ENCODE measurements at regions not wholly inside any gene's neighbourhood (a gene's known extent, or its start where the extent isn't known, plus 50 kb on each side); places are given as distances from the start of the nearest gene placed in this dataset.

DNA sequence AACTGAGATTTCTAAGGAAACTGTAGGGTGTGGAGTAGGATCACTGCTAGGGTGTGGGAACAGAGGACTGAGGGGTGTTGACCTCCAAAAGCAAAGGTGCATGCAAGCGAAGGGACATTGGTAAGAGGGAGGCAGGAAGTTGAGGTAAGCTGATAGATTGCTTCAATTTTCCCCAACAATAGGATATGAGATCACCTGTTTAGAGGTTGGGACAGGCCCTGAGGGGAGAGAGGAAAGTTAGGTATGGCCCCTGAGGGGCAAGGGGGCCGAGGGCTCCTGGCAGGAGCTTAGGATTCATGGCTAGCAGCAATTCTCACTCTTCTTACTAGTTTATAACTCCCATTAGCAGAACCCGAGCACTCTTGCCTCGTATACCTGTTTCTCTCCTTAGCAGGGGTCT lies 106.8 kb upstream of the RPS6KA2 start:
- TF ChIP-seq, protein P1, sequence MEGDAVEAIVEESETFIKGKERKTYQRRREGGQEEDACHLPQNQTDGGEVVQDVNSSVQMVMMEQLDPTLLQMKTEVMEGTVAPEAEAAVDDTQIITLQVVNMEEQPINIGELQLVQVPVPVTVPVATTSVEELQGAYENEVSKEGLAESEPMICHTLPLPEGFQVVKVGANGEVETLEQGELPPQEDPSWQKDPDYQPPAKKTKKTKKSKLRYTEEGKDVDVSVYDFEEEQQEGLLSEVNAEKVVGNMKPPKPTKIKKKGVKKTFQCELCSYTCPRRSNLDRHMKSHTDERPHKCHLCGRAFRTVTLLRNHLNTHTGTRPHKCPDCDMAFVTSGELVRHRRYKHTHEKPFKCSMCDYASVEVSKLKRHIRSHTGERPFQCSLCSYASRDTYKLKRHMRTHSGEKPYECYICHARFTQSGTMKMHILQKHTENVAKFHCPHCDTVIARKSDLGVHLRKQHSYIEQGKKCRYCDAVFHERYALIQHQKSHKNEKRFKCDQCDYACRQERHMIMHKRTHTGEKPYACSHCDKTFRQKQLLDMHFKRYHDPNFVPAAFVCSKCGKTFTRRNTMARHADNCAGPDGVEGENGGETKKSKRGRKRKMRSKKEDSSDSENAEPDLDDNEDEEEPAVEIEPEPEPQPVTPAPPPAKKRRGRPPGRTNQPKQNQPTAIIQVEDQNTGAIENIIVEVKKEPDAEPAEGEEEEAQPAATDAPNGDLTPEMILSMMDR (IDR thresholded peaks at IDR 0.05; ENCODE audit: control insufficient read depth, extremely low read depth, insufficient read depth) = no peak
- DNase-seq (ENCODE audit: low read depth) = no peak
- no peak overlapping the region for H3K4me3 ChIP-seq (ENCODE audit: low read depth, low read length)

DNA sequence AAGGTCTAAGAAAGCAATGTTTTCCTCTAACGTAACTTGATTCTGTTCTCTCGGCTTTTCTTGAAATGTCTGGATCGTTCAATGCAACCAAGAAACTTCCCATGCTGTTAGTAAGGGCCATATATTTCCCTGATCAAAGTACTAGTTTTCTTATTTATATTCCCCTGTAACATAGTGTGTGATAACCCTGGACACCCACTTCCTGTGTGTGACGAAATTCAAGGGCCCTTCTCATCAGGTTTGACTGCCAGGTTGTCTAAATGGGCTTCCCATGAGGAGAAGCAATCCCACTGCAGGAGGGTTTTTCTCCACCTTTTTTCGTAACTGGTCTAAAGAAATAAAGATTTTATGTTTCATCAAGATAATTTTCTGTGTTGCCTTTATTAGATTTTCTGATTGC lies 102.6 kb upstream of the RPS6KA2 start:
- TF ChIP-seq, protein P1 (IDR thresholded peaks at IDR 0.05; ENCODE audit: control insufficient read depth, extremely low read depth, insufficient read depth) = no peak
- DNase-seq (ENCODE audit: low read depth) = no peak
- no peak overlapping the region for H3K4me3 ChIP-seq (ENCODE audit: low read depth, low read length)

DNA sequence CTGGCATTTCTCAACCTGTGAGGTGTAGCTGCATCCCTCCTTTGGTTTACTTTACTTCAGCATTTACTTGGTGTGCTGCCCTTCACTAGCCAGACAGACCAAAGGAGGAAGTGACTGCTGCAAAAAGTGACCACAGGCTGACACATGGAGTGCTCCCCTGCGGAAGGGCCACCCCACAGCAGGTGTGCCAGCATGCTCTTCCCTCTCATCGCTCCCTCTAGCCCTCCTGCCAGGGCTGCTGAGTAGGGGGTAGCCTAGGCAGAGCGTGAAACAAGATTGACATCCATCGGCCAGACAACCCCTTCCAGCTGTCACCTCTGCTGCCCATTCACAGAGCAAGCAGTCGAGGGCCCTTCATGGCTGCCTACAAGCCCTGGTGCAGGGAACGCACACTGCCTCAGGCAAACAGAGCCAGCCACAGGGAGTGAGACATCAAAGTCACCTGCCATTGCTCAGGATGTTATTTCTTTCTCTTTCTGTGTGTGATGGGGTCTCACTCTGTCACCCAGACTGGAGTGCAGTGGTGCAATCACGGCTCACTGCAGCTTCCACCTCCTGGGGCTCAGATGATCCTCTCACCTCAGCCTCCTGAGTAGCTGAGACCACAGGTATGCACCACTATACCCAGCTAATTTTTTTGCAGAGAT lies 102.0 kb upstream of the RPS6KA2 start:
- no peak overlapping the region for H3K4me3 ChIP-seq (ENCODE audit: low read depth, low read length)
- TF ChIP-seq, protein P1 (IDR thresholded peaks at IDR 0.05; ENCODE audit: control insufficient read depth, extremely low read depth, insufficient read depth) = no peak
- no peak for DNase-seq (ENCODE audit: low read depth)

DNA sequence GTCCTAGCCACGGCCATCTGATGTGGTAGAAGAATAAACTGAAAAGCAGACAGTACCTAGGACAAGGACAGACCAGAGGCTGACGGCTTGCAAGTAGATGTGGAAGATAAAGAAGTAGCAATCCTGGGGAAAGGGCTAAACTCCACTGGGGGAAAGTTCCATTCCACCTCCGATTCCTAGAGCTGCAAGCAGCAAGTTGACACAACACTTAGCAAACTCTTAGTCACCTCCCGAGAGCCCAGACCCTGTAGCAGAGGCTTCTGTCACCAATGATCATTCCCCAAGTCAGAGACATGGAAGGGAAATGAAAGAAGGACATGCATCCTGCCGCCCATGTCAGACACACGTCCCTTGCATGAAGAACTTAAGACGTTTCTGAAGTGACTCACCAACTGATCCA lies 99.2 kb upstream of the RPS6KA2 start:
- TF ChIP-seq, protein P1 (IDR thresholded peaks at IDR 0.05; ENCODE audit: control insufficient read depth, extremely low read depth, insufficient read depth) = no peak
- DNase-seq (ENCODE audit: low read depth) = no peak

DNA sequence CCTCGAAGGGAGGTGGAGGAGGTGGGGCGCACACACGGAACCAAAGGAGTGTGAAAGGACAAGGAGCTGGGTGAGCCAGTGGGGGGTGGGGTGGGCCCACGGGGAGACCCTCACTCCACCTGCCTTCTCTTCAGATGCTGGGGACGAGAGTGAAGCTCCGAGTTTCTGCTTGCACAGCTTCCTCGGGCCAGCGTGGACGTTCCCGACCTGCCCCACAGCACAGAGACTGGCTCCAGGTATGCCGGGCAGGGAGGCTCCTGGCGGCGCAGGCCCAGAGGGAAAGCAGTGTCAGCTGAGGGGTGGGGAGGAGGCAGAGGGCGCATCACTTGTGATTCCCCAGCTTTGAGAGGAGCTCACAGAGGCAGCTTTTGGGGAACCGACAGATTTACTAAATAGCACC lies 98.5 kb upstream of the RPS6KA2 start:
- TF ChIP-seq, protein P1 (IDR thresholded peaks at IDR 0.05; ENCODE audit: control insufficient read depth, extremely low read depth, insufficient read depth) = no peak
- DNase-seq (ENCODE audit: low read depth) = no peak
- no peak overlapping the region for H3K4me3 ChIP-seq (ENCODE audit: low read depth, low read length)

More for the DNA sequence above, 99.2 kb upstream of the RPS6KA2 start:
- no peak overlapping the region for H3K4me3 ChIP-seq (ENCODE audit: low read depth, low read length)

DNA sequence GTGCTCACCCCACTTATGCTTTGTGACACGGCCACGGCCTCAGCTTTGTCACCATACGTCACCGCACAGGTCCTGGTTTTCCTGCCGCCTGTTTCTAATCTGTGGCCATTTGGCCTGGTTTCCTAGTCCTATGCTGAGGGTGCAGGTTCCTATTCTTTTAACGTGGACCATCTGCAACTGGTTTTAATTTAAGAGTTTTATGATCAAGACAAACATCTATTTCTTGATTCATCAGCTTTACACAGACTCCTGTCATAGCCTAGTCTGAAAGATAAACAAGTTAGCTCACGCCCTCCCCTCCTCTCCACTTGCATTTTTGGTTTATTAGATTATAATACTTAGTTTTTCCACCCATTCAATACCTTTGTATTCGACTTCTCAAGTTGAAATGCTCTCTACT lies 97.5 kb upstream of the RPS6KA2 start:
- no peak for DNase-seq (ENCODE audit: low read depth)
- H3K4me3 ChIP-seq (ENCODE audit: low read depth, low read length) = no peak overlapping the region
- TF ChIP-seq, protein P1 (IDR thresholded peaks at IDR 0.05; ENCODE audit: control insufficient read depth, extremely low read depth, insufficient read depth) = no peak

DNA sequence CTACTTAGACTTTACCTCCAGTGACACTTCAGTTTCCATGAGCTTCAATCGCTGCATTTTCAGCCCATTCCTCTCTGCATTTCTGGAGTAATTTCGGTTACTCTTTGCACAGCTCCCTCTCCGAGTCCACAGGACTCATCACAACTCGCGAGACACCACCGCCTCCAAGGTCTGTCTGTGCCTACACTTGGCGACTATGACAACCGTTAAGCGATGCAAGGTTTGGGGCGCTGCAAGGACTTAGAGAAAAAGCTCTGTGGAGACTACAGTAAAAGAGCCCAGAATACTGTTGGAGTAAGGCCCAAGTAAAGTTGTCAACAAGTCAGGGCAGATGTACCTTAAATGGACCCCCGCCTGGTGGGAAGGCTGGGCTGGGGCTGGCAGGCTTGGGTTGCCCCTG lies 95.7 kb upstream of the RPS6KA2 start:
- no peak overlapping the region for H3K4me3 ChIP-seq (ENCODE audit: low read depth, low read length)
- no peak for DNase-seq (ENCODE audit: low read depth)
- TF ChIP-seq, protein P1 (IDR thresholded peaks at IDR 0.05; ENCODE audit: control insufficient read depth, extremely low read depth, insufficient read depth) = no peak
